PC-9 (cell line): ENCODE measurements at regions not wholly inside any gene's neighbourhood (a gene's known extent, or its start where the extent isn't known, plus 50 kb on each side); places are given as distances from the start of the nearest gene placed in this dataset.

Experiments used
- BruUV-seq: library from RNA; stranded (reverse); fragments of 400-500 nt; replicated peaks from 2 replicates; lab custom pipeline; 2021; lab: Mats Ljungman, UMichigan
- CTCF ChIA-PET: fragments of 300-600 bp; sonication (Branson Sonifier 250); formaldehyde crosslinking; loops from one replicate; lab custom pipeline; 2022; ENCODE audit warnings: antibody characterized with exemption; lab: Charles Lee
- POLR2A ChIA-PET: fragments of 300-600 bp; sonication (Branson Sonifier 250); formaldehyde crosslinking; loops from one replicate; lab custom pipeline; 2022; ENCODE audit warnings: antibody characterized with exemption; ENCODE audit not compliant: unreplicated experiment; lab: Charles Lee
- DNase-seq, 2 experiments: peaks; one replicate each; pipeline versions ENCODE4 v3.0.0 to v3.0.0-alpha.2; 2015 to 2022; ENCODE audit warnings: mixed read lengths in 1 of 2
- H2AFZ ChIP-seq: fragments of 200-600 bp; sonication (generic); 2 replicates; pipeline ENCODE4 v1.8.1; 2017; ENCODE audit warnings: antibody characterized with exemption
- H3F3A ChIP-seq: fragments of 200-600 bp; sonication (generic); 2 replicates; pipeline ENCODE4 v1.8.1; 2017; ENCODE audit warnings: antibody characterized with exemption, mild to moderate bottlenecking, low read depth; ENCODE audit not compliant: insufficient read depth
- H3K27ac ChIP-seq: fragments of 200-600 bp; sonication (generic); 2 replicates; pipeline ENCODE4 v1.6.1; 2016; ENCODE audit warnings: mixed run types
- H3K27me3 ChIP-seq: fragments of 200-600 bp; sonication (generic); 2 replicates; pipeline ENCODE4 v1.6.1; 2016; ENCODE audit warnings: low read depth, mixed run types; ENCODE audit not compliant: insufficient read depth
- H3K36me3 ChIP-seq: fragments of 200-600 bp; sonication (generic); 2 replicates; pipeline ENCODE4 v1.6.1; 2016; ENCODE audit warnings: low read depth, mixed run types
- H3K4me1 ChIP-seq: fragments of 200-600 bp; sonication (generic); replicated peaks from 2 replicates; pipeline ENCODE4 v1.6.1; 2016; ENCODE audit warnings: mixed run types; ENCODE audit not compliant: insufficient read depth
- H3K4me2 ChIP-seq: fragments of 200-600 bp; sonication (generic); 2 replicates; pipeline ENCODE4 v1.6.1; 2017; ENCODE audit warnings: mixed run types
- H3K4me3 ChIP-seq: fragments of 200-600 bp; sonication (generic); 2 replicates; pipeline ENCODE4 v1.6.1; 2016; ENCODE audit warnings: mixed run types
- H3K79me2 ChIP-seq: fragments of 200-600 bp; sonication (generic); 2 replicates; pipeline ENCODE4 v1.6.1; 2017; ENCODE audit warnings: low read depth, mixed run types
- H3K9me2 ChIP-seq: fragments of 200-600 bp; sonication (generic); 2 replicates; pipeline ENCODE4 v1.8.1; 2017; ENCODE audit warnings: mild to moderate bottlenecking; ENCODE audit not compliant: insufficient read depth
- H3K9me3 ChIP-seq: fragments of 200-600 bp; sonication (generic); 2 replicates; pipeline ENCODE4 v1.8.1; 2016; ENCODE audit warnings: low read depth; ENCODE audit not compliant: insufficient read depth
- H4K20me1 ChIP-seq: fragments of 200-600 bp; sonication (generic); 2 replicates; pipeline ENCODE4 v1.8.1; 2017; ENCODE audit not compliant: insufficient read depth
- EZH2 ChIP-seq: fragments of 200-600 bp; sonication (generic); IDR thresholded peaks from 2 replicates; pipeline ENCODE4 v1.8.0; 2017; ENCODE audit warnings: antibody characterized with exemption, low read depth
- intact Hi-C: fragments of 100-400 bp; cut with micrococcal nuclease; formaldehyde crosslinking; loops from one replicate; pipeline ENCODE4 v1.10.0; 2022; ENCODE audit not compliant: unreplicated experiment
- TF ChIP-seq, protein P1 (sequence below): fragments of 200-600 bp; sonication (generic); conservative IDR thresholded peaks from 2 replicates; pipeline ENCODE4 v1.6.1; 2017; ENCODE audit warnings: mixed run types, antibody characterized with exemption, mild to moderate bottlenecking, moderate library complexity

DNA sequence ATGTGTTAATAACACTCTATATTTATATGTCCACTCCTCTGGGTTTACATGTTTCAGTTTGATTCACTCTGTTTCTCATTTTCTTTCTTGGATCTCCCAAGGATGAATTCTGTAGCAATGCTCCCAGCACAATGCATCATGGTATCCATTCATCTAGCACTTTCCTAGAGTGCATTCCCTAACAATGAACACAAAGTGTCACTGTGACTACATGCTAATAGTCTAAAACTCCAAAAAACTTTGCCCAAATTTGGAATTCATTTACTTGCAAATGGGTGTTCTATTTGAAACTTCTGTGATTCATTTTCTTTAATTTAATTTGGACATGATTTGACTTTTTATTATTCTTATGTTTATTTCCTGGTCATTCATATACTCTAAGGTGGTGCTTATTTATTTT lies 286.3 kb downstream of the POU4F1 start:
- Histone ChIP-seq H3K79me2 (no peaks in the 10 kb centered on the region), H3K27me3 (no peaks in the 10 kb centered on the region), H3K4me3 (no peak overlapping the region), H3K4me1 (no peaks in the 10 kb centered on the region), H3K27ac (no peak overlapping the region), H3K36me3 (no peaks in the 10 kb centered on the region), H3K9me2 (no peaks in the 10 kb centered on the region), H2AFZ (no peak overlapping the region), H3K9me3 (no peaks in the 10 kb centered on the region), H4K20me1 (no peaks in the 10 kb centered on the region), H3F3A (no peaks in the 10 kb centered on the region), H3K4me2 (no peak overlapping the region)
- ChIA-PET CTCF (no interaction called here), POLR2A (no interaction called here)
- intact Hi-C loops: no loop called here
- DNase-seq: no peak
- no TSS peak for BruUV-seq
- TF ChIP-seq, protein P1, sequence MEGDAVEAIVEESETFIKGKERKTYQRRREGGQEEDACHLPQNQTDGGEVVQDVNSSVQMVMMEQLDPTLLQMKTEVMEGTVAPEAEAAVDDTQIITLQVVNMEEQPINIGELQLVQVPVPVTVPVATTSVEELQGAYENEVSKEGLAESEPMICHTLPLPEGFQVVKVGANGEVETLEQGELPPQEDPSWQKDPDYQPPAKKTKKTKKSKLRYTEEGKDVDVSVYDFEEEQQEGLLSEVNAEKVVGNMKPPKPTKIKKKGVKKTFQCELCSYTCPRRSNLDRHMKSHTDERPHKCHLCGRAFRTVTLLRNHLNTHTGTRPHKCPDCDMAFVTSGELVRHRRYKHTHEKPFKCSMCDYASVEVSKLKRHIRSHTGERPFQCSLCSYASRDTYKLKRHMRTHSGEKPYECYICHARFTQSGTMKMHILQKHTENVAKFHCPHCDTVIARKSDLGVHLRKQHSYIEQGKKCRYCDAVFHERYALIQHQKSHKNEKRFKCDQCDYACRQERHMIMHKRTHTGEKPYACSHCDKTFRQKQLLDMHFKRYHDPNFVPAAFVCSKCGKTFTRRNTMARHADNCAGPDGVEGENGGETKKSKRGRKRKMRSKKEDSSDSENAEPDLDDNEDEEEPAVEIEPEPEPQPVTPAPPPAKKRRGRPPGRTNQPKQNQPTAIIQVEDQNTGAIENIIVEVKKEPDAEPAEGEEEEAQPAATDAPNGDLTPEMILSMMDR: 0 out of 2 replicates have a peak, but pooled peaks have one; percentile 18
- no peak for TF ChIP-seq EZH2

DNA sequence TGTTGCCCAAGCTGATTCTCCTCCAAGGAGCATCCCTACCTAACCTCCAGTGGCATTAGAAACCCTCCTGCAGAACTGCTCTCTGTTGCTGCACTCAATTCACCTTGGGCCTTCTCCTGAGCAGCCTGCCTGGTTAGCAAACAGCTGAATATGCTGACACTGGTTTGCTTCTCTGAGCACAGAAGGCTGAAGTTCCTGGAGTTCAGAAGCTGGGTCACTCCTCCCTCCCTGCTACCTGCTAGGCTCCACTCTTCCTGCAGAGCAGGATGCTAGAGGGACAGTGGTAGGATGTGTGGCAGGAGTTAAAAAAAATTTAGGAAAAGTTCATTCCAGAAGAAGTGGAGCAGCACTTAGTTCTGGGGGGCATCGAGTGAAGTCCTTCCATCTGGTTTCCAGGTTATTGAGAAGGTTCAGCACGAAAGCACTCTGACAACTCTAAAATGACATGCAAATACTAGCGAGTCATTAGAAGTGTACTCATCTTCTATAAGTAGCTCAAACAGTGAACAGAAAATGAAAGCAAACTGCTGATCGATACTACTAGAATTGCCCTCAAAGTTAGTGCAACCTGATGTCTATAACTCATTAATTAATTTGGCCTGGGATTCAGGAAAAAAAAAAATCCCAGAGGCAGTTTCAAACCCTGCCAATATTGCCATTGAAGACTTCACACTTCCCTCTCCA lies 293.7 kb downstream of the POU4F1 start:
- CTCF ChIA-PET: no interaction called here
- no peaks in the 10 kb centered on the region for H3K9me3 ChIP-seq
- no peaks in the 10 kb centered on the region for H3K27me3 ChIP-seq
- intact Hi-C loops: no loop called here
- H3K36me3 ChIP-seq: no peaks in the 10 kb centered on the region
- DNase-seq: no peak
- no peaks in the 10 kb centered on the region for H3K9me2 ChIP-seq
- no peak overlapping the region for H3K27ac ChIP-seq
- H2AFZ ChIP-seq: no peak overlapping the region
- POLR2A ChIA-PET: no interaction called here
- TF ChIP-seq, protein P1: no peak
- no peak for TF ChIP-seq EZH2
- no peaks in the 10 kb centered on the region for H3K4me1 ChIP-seq
- no peaks in the 10 kb centered on the region for H3K79me2 ChIP-seq
- H3K4me3 ChIP-seq: no peak overlapping the region
- H3K4me2 ChIP-seq: no peak overlapping the region
- no TSS peak for BruUV-seq
- H4K20me1 ChIP-seq: no peaks in the 10 kb centered on the region
- H3F3A ChIP-seq: no peaks in the 10 kb centered on the region

DNA sequence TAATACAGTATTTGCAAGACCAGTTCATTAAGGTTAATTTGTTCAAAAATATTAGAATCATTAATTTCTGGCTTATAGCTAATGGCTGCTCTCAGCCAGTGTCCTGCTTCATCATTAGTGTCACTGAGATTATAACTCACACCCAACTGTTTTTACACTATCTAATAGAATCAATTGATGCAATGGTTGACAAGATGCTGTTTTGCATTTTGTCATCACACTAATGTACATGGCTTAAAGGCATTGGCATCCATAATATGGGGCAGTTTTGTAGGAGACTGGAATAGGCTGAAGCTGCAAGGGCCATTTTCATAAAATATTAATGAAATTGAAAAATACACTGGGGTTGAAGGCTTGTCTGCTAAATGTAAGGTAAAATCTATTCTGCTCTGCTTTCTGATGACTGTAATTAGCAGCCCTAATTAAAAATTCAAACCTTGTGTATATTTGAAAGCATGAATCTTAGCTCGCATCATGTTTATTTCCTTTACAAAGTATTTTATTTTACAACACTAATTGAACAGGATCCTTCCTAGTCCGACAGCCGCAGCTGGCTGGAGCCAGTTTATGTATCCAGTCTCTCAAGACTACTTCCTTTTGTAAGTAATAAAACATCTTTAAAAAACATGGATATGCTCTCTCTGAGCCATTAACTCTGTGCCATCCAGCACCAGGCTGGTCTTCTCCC lies 296.7 kb downstream of the POU4F1 start:
- intact Hi-C loops: no loop called here
- H3F3A ChIP-seq: no peaks in the 10 kb centered on the region
- no peaks in the 10 kb centered on the region for H3K36me3 ChIP-seq
- no TSS peak for BruUV-seq
- no peak overlapping the region for H2AFZ ChIP-seq
- H3K27me3 ChIP-seq: no peaks in the 10 kb centered on the region
- ChIA-PET CTCF (no interaction called here), POLR2A (no interaction called here)
- no peak overlapping the region for H3K4me3 ChIP-seq
- H3K79me2 ChIP-seq: no peaks in the 10 kb centered on the region
- TF ChIP-seq EZH2: no peak
- TF ChIP-seq, protein P1: no peak
- no peak overlapping the region for H3K4me2 ChIP-seq
- H3K9me2 ChIP-seq: no peaks in the 10 kb centered on the region
- H4K20me1 ChIP-seq: no peaks in the 10 kb centered on the region
- no peaks in the 10 kb centered on the region for H3K9me3 ChIP-seq
- DNase-seq: no peak
- no peak overlapping the region for H3K27ac ChIP-seq
- H3K4me1 ChIP-seq: no peaks in the 10 kb centered on the region
